Adrenal gland (tissue), 9 donors: ENCODE measurements at regions not wholly inside any gene's neighbourhood (a gene's known extent, or its start where the extent isn't known, plus 50 kb on each side); places are given as distances from the start of the nearest gene placed in this dataset.
A peak's percentile ranks its signal among the peaks of the same experiment; 100 is the strongest.

Experiments used
- DNase-seq, 7 donors: peaks; one replicate each; pipeline ENCODE4 v3.0.0-alpha.2; 2019 to 2020
- H3K27ac ChIP-seq, 5 donors: fragments of 200-600 bp; sonication (generic) in 4 of 5; 1 replicate in 3 of 5; 2 replicates in 2 of 5; pipeline versions ENCODE4 v1.5.1 to v1.8.0; 2016 to 2020; ENCODE audit warnings: mild to moderate bottlenecking in 1 of 5
- H3K27me3 ChIP-seq: fragments of 200-600 bp; 2 replicates; pipeline ENCODE4 v1.8.0; 2021
- H3K36me3 ChIP-seq, 2 donors: fragments of 200-600 bp; replicated peaks in 1 of 2; 1 replicate in 1 of 2; 2 replicates in 1 of 2; pipeline versions ENCODE4 v1.5.1 to v1.8.0; 2018 to 2022
- H3K4me1 ChIP-seq, 2 donors: fragments of 200-600 bp; replicated peaks in 1 of 2; 1 replicate in 1 of 2; 2 replicates in 1 of 2; pipeline versions ENCODE4 v1.5.1 to v1.8.0; 2018 to 2021
- H3K4me3 ChIP-seq, 4 donors: fragments of 200-600 bp; sonication (generic) in 3 of 4; one replicate each; pipeline ENCODE4 v1.5.1; 2016 to 2018
- H3K9me3 ChIP-seq, 3 donors: fragments of 200-600 bp; sonication (generic) in 1 of 3; replicated peaks in 1 of 3; 1 replicate in 2 of 3; 2 replicates in 1 of 3; pipeline versions ENCODE4 v1.5.1 to v1.8.0; 2016 to 2021
- CTCF ChIP-seq, 6 experiments: fragments of 450-650 bp in 4 of 6; fragments of 200-600 bp in 2 of 6; sonication (generic) in 1 of 6; IDR thresholded peaks; 1 replicate in 5 of 6; 2 replicates in 1 of 6; pipeline versions ENCODE4 v1.5.1 to v1.8.0; 2016 to 2021; ENCODE audit warnings: antibody characterized with exemption in 6 of 6, mild to moderate bottlenecking in 2 of 6, moderate library complexity in 1 of 6
- POLR2A ChIP-seq, 2 donors: fragments of 450-650 bp; IDR thresholded peaks; one replicate each; pipeline ENCODE4 v1.6.1; 2017; ENCODE audit warnings: antibody characterized with exemption in 2 of 2, mild to moderate bottlenecking in 2 of 2, moderate library complexity in 1 of 2
- WGBS, 4 donors: extraction: QIAGEN DNeasy Blood & Tissue Kit in 2 of 4; methylation state at CpG; one replicate each; pipeline versions ENCODE4 v1.1.5 to v1.1.7; 2013 to 2017; 5-methylcytosine and 5-hydroxymethylcytosine counted together
- intact Hi-C, 2 donors: fragments of 100-400 bp; cut with DNase I; formaldehyde crosslinking; loops; one replicate each; pipeline versions ENCODE4 v1.14.1 to v1.15.0; 2022 to 2023
- donor health status: healthy with polysubstance abuse.
- donor health status: Bipolar disorder and iron deficiency.
- donor health status: DM: yes; HTN: yes; CAD: no.
- donor health status: DM: no; HTN: no; CAD: no.
- donor health status: DM: no; HTN: no; CAD: no.

- WGBS, 4 donors, result 80 to 83% (median 82%) methylated on average over 5 of the region's 5 CpGs
- intact Hi-C loops, result no loop called here
- H3K27me3 ChIP-seq, result peaks cover 4% of the 10 kb centered on the region
- no peaks in the 10 kb centered on the region for H3K9me3 ChIP-seq
- H3K4me3 ChIP-seq, result no peak overlapping the region
- no peaks in the 10 kb centered on the region for H3K36me3 ChIP-seq
- H3K4me1 ChIP-seq, result no peaks in the 10 kb centered on the region
- no peak for DNase-seq
- TF ChIP-seq POLR2A (IDR thresholded peaks at IDR 0.05) (no peak), CTCF (IDR thresholded peaks at IDR 0.05) (no peak)
- H3K27ac ChIP-seq, result no peak overlapping the region
Measured at GRCh38 chr10:10794791-10795191, 222.9 kb upstream of the CELF2 start.

GRCh38 chr10:10796061-10796773 is 221.5 kb upstream of the CELF2 start:
- intact Hi-C loops, result no loop called here
- DNase-seq, result no peak
- peak overlapping the region in 1 of 5 donors; percentile 54 for H3K27ac ChIP-seq
- no peak overlapping the region for H3K4me3 ChIP-seq
- TF ChIP-seq POLR2A (IDR thresholded peaks at IDR 0.05), result no peak
- no peak for TF ChIP-seq CTCF (IDR thresholded peaks at IDR 0.05)
- H3K27me3 ChIP-seq, result peaks cover 4% of the 10 kb centered on the region
- no peaks in the 10 kb centered on the region for H3K4me1 ChIP-seq
- no peaks in the 10 kb centered on the region for H3K9me3 ChIP-seq
- H3K36me3 ChIP-seq, result no peaks in the 10 kb centered on the region
- WGBS, 4 donors, result 68 to 75% (median 69%) methylated on average over 8 of the region's 8 CpGs

GRCh38 chr10:10796774-10797415 is 220.8 kb upstream of the CELF2 start:
- no peak overlapping the region for H3K4me3 ChIP-seq
- no peak for DNase-seq
- WGBS, 4 donors, result 51 to 64% (median 58%) methylated on average over 6 of the region's 6 CpGs
- H3K27me3 ChIP-seq, result peaks cover 4% of the 10 kb centered on the region
- peak overlapping the region in 2 of 5 donors; percentile 12 to 54 for H3K27ac ChIP-seq
- H3K9me3 ChIP-seq, result no peaks in the 10 kb centered on the region
- no peaks in the 10 kb centered on the region for H3K36me3 ChIP-seq
- intact Hi-C loops, result no loop called here
- H3K4me1 ChIP-seq, result no peaks in the 10 kb centered on the region
- TF ChIP-seq POLR2A (IDR thresholded peaks at IDR 0.05) (no peak), CTCF (IDR thresholded peaks at IDR 0.05) (no peak)

GRCh38 chr10:10797513-10797912 is 220.2 kb upstream of the CELF2 start:
- TF ChIP-seq CTCF (IDR thresholded peaks at IDR 0.05) (no peak), POLR2A (IDR thresholded peaks at IDR 0.05) (no peak)
- H3K36me3 ChIP-seq, result no peaks in the 10 kb centered on the region
- H3K4me1 ChIP-seq, result no peaks in the 10 kb centered on the region
- 45 to 61% (median 54%) methylated on average over 8 of the region's 8 CpGs for WGBS, 4 donors
- H3K27me3 ChIP-seq, result peaks cover 4% of the 10 kb centered on the region
- intact Hi-C loops, result no loop called here
- peak overlapping the region in 2 of 5 donors; percentile 12 to 79 for H3K27ac ChIP-seq
- H3K9me3 ChIP-seq, result no peaks in the 10 kb centered on the region
- no peak overlapping the region for H3K4me3 ChIP-seq
- DNase-seq, result no peak
